Caco-2 (cell line): ENCODE measurements at regions not wholly inside any gene's neighbourhood (a gene's known extent, or its start where the extent isn't known, plus 50 kb on each side); places are given as distances from the start of the nearest gene placed in this dataset.

Source experiments
- BruUV-seq: library from RNA; stranded (reverse); fragments of 400-500 nt; replicated peaks from 2 replicates; lab custom pipeline; 2021; lab: Mats Ljungman, UMichigan
- CTCF ChIA-PET: fragments of 300-600 bp; sonication (Branson Sonifier 250); formaldehyde crosslinking; loops from one replicate; lab custom pipeline; 2022; ENCODE audit warnings: antibody characterized with exemption; lab: Charles Lee
- POLR2A ChIA-PET: fragments of 300-600 bp; sonication (Branson Sonifier 250); formaldehyde crosslinking; loops from one replicate; lab custom pipeline; 2022; ENCODE audit warnings: antibody characterized with exemption; lab: Charles Lee
- DNase-seq, 2 experiments: peaks; one replicate each; pipeline versions ENCODE4 v3.0.0 to v3.0.0-alpha.2; 2020 to 2022
- H3K27me3 ChIP-seq: replicated peaks from 2 replicates; pipeline ENCODE4 v1.6.0; 2011; ENCODE audit warnings: low read length; ENCODE audit not compliant: control insufficient read depth, insufficient read depth
- H3K36me3 ChIP-seq: 2 replicates; pipeline ENCODE4 v1.5.1; 2011; ENCODE audit warnings: low read length; ENCODE audit not compliant: control insufficient read depth, insufficient read depth
- H3K4me1 ChIP-seq: fragments of 250-450 bp; sonication (Bioruptor Pico); 2 replicates; pipeline ENCODE4 v1.5.1; 2020; ENCODE audit warnings: mild to moderate bottlenecking
- H3K4me3 ChIP-seq: 2 replicates; pipeline ENCODE4 v1.5.1; 2011; ENCODE audit warnings: low read depth, mild to moderate bottlenecking, control low read depth, low read length
- H3K9me3 ChIP-seq: fragments of 250-450 bp; sonication (Bioruptor Pico); 2 replicates; pipeline ENCODE4 v1.5.1; 2020; ENCODE audit warnings: mild to moderate bottlenecking, moderate library complexity
- H3K27ac Mint-ChIP-seq: one replicate; pipeline ENCODE4 v1.8.0; 2022; ENCODE audit warnings: mixed read lengths; ENCODE audit not compliant: unreplicated experiment
- H3K27me3 Mint-ChIP-seq: one replicate; pipeline ENCODE4 v1.8.0; 2022; ENCODE audit warnings: mixed read lengths; ENCODE audit not compliant: insufficient read depth, unreplicated experiment
- H3K36me3 Mint-ChIP-seq: one replicate; pipeline ENCODE4 v1.8.0; 2022; ENCODE audit warnings: mild to moderate bottlenecking, mixed read lengths; ENCODE audit not compliant: insufficient read depth, unreplicated experiment
- H3K4me1 Mint-ChIP-seq: one replicate; pipeline ENCODE4 v1.8.0; 2022; ENCODE audit warnings: low read depth, mixed read lengths; ENCODE audit not compliant: unreplicated experiment
- H3K4me3 Mint-ChIP-seq: one replicate; pipeline ENCODE4 v1.8.0; 2022; ENCODE audit warnings: mild to moderate bottlenecking, moderate library complexity, mixed read lengths; ENCODE audit not compliant: unreplicated experiment
- H3K9me3 Mint-ChIP-seq: one replicate; pipeline ENCODE4 v1.8.0; 2022; ENCODE audit warnings: mixed read lengths; ENCODE audit not compliant: unreplicated experiment
- CTCF ChIP-seq, 2 experiments: fragments of 200-600 bp in 1 of 2; IDR thresholded peaks; 1 replicate in 1 of 2; 2 replicates in 1 of 2; pipeline versions ENCODE4 v1.5.1 to v1.8.0; 2011 to 2022; ENCODE audit warnings: antibody characterized with exemption in 1 of 2, control low read depth in 1 of 2, inconsistent platforms in 1 of 2, low read depth in 1 of 2, low read length in 1 of 2, mild to moderate bottlenecking in 1 of 2, moderate library complexity in 1 of 2; ENCODE audit not compliant: insufficient read depth in 1 of 2, severe bottlenecking in 1 of 2, unreplicated experiment in 1 of 2
- intact Hi-C: fragments of 100-400 bp; cut with micrococcal nuclease; formaldehyde crosslinking; loops from one replicate; pipeline ENCODE4 v1.10.0; 2022; ENCODE audit not compliant: unreplicated experiment

DNA sequence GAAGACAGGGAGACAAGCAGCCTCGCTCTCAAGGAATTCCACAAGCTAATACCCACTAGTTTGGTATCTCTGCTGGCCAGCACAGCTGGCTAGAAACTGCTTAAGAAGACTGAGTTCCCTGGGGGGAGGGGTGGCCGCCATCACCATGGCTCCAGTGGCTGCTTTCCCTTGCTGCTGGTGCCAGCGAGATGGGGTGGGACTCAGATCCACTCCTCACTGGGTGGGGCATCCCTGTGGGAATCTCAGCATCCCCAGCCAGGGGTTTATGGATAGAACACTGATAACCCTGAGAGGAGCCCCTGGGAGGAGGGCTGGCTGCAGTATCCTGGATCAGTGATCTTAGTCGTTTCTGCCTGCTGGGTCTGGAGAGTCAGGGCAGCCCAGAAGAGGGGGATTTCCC is 170.6 kb upstream of the MDGA2 start:
- H3K4me1 Mint-ChIP-seq, result no peaks in the 10 kb centered on the region
- DNase-seq, result no peak
- no TSS peak for BruUV-seq

GRCh38 chr14:47843236-47843635 is 167.8 kb upstream of the MDGA2 start:
- no peaks in the 10 kb centered on the region for H3K36me3 Mint-ChIP-seq
- no peak for DNase-seq
- H3K36me3 ChIP-seq, result no peaks in the 10 kb centered on the region
- H3K27me3 Mint-ChIP-seq, result no peaks in the 10 kb centered on the region
- no peaks in the 10 kb centered on the region for H3K27me3 ChIP-seq
- TF ChIP-seq CTCF (IDR thresholded peaks at IDR 0.05; ENCODE audit: insufficient read depth in 1 of 2, low read depth in 1 of 2, low read length in 1 of 2, severe bottlenecking in 1 of 2, unreplicated experiment in 1 of 2), result no peak
- BruUV-seq, result no TSS peak
- no peak overlapping the region for H3K27ac Mint-ChIP-seq
- POLR2A ChIA-PET, result no interaction called here
- no peaks in the 10 kb centered on the region for H3K9me3 Mint-ChIP-seq
- H3K4me3 ChIP-seq, result no peak overlapping the region
- intact Hi-C loops, result no loop called here
- H3K4me3 Mint-ChIP-seq, result no peak overlapping the region
- CTCF ChIA-PET, result no interaction called here
- H3K9me3 ChIP-seq, result no peaks in the 10 kb centered on the region
- H3K4me1 ChIP-seq, result no peaks in the 10 kb centered on the region
- H3K4me1 Mint-ChIP-seq, result no peaks in the 10 kb centered on the region

More for the DNA sequence above, 170.6 kb upstream of the MDGA2 start:
- Mint-ChIP-seq H3K4me3 (no peak overlapping the region), H3K9me3 (no peaks in the 10 kb centered on the region), H3K36me3 (no peaks in the 10 kb centered on the region), H3K27ac (no peak overlapping the region), H3K27me3 (no peaks in the 10 kb centered on the region)
- intact Hi-C loops, result no loop called here
- TF ChIP-seq CTCF (IDR thresholded peaks at IDR 0.05; ENCODE audit: insufficient read depth in 1 of 2, low read depth in 1 of 2, low read length in 1 of 2, severe bottlenecking in 1 of 2, unreplicated experiment in 1 of 2), result no peak
- H3K36me3 ChIP-seq, result no peaks in the 10 kb centered on the region
- H3K4me3 ChIP-seq, result no peak overlapping the region
- POLR2A ChIA-PET, result no interaction called here
- no peaks in the 10 kb centered on the region for H3K9me3 ChIP-seq
- no peaks in the 10 kb centered on the region for H3K4me1 ChIP-seq
- H3K27me3 ChIP-seq, result no peaks in the 10 kb centered on the region
- CTCF ChIA-PET, result no interaction called here

GRCh38 chr14:47833011-47833410 is 157.6 kb upstream of the MDGA2 start:
- Mint-ChIP-seq H3K36me3 (no peaks in the 10 kb centered on the region), H3K27ac (no peak overlapping the region), H3K4me3 (no peak overlapping the region), H3K27me3 (no peaks in the 10 kb centered on the region), H3K4me1 (no peaks in the 10 kb centered on the region), H3K9me3 (no peaks in the 10 kb centered on the region)
- POLR2A ChIA-PET, result no interaction called here
- no peaks in the 10 kb centered on the region for H3K9me3 ChIP-seq
- intact Hi-C loops, result no loop called here
- no peak for TF ChIP-seq CTCF (IDR thresholded peaks at IDR 0.05; ENCODE audit: insufficient read depth in 1 of 2, low read depth in 1 of 2, low read length in 1 of 2, severe bottlenecking in 1 of 2, unreplicated experiment in 1 of 2)
- no peaks in the 10 kb centered on the region for H3K27me3 ChIP-seq
- no peak for DNase-seq
- BruUV-seq, result no TSS peak
- H3K36me3 ChIP-seq, result no peaks in the 10 kb centered on the region
- CTCF ChIA-PET, result no interaction called here
- H3K4me3 ChIP-seq, result no peak overlapping the region
- no peaks in the 10 kb centered on the region for H3K4me1 ChIP-seq
